UCSD-AML1 (cell line): ENCODE measurements at regions not wholly inside any gene's neighbourhood (a gene's known extent, or its start where the extent isn't known, plus 50 kb on each side); places are given as distances from the start of the nearest gene placed in this dataset.

Experiments used
- DNase-seq: peaks from one replicate; lab custom pipeline; 2025; ENCODE audit not compliant: unreplicated experiment; lab: John Stamatoyannopoulos, UW

- no peak for DNase-seq
Measured at GRCh38 chr11:70810133-70810532, 411.8 kb downstream of the CTTN start.

GRCh38 chr11:70810681-70811080 lies 412.4 kb downstream of the CTTN start:
- DNase-seq = no peak

DNA sequence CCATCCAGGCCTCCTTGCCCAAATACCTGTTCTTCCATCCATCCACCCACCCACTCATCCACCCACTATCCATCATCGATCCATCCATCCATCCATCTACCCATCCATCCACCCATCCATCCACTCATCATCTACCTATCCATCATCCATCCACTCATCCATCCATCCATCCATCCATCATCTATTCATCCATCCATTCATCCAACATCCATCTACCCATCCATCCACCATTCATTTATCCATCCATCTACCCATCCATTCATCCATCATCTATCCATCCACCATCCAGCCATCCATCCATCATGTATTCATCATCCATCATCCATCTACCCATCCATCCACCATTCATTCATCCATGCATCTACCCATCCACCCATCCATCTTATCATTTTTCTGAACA lies 413.2 kb downstream of the CTTN start:
- DNase-seq = no peak

DNA sequence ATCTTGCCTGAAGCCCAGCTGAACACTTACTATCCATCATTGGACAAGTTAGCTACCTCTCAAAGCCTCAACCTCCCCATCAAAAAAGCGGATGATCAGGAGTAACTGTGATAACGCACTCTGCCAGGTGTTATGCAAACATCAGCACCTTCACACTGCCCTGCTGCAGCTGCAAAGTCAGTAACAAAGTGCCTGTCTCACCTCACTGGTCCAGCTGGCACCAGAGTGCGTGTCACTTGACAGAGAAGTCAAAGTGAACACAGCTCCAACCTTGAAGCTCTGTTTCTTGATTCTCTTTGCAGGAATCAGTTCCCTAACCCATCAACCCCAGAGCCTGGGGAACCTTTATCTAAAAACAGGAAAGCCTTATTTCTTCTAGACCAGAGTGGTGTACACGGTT lies 413.6 kb downstream of the CTTN start:
- no peak for DNase-seq

DNA sequence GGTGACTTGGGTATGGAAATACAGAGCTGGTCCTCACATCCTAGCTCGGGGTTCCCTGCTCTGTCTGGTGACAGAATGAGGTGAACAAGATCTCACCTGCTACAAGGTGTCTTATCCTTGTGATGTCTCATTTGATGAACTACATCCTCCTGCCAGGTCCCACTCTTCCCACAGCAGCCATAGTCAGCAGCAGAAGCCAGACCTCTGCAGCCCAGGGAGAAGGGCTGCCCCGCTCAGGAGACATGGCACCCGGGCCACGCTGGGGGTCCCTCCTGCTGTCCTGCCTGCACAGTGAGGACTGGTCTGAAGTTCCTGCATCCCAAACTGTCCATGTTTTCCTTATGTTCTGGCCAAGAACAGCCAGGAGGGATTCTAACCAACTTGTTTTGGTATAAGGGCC lies 414.1 kb downstream of the CTTN start:
- DNase-seq = no peak

DNA sequence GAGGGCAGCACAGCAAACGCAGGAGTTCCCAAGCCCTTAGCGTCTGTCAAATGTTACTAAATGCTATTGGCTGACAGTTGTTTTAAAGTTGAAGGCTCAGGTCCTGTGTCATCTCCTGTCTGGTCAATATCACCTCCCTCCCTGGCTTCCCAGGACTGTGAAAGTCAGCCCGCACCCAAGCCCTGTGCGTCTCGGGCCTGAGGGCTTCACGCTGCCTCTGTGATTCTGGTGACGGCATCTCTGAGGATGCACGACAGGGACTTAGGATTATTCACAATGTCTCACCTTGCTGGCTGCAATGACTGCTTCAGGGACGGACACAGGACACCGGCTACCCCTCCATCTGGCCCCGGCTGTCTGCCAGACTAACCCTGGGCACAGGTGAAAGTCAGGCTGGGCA lies 415.3 kb downstream of the CTTN start:
- DNase-seq = no peak

DNA sequence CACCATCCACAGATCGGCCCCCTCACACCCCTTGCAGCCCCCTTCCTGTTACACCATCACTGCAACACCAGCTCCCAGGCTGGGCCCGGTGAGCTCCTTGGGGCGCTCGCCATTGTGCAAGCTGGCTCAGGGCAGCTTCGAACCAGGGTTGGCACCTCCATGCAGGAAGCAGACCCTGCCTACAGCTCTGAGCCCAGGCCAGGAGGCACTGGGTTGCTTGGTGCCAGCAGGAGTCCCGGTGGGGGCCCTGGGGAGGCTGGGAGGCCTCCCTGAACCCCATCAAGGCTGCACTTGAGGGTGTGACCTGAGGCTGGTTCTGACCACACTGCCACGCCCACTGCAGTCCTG lies 417.1 kb downstream of the CTTN start:
- no peak for DNase-seq

DNA sequence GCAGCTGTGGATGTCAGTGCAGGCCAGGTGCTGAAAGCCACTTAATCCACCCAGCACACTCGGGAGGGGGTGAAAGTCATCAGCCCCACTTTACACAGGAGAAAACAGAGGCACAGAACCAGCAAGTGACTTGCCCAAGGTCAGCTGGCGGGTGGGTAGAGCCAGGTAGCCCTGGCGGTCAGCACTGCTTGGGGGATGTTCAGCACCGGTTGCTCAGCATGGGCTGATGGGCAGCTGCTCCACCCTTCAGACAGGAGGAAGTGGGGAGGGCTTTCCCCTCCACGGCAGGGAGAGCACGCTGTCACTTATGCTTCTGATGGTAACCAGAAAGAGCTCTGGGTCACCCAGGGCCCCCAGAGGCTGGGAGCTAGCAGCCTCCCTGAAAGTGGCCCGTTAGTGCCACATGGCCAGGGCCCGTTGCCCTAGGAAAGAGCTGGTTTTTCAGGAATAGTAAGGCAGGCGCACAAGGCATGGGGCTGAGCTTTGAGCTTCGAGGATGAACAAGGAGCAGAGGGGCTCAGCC lies 417.9 kb downstream of the CTTN start:
- no peak for DNase-seq

DNA sequence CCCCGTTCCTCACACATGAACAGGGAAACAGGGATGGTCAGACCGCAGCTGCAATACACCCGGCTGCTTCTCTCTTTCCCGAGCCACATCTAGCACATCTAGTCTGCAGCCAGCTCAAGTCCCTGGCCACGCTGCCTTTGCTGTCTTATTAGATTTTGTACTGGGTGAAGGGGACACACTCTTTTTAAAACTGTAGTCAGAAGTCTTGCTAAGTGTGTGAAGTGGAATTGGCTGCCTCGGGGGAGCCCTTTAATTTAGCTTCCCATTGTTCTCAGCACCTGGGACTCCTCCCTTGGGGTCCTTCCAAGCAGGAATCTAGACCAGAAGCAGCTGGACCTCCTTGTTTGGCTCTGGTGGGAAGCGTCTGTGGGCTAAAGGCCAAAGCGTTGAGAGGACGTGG lies 420.0 kb downstream of the CTTN start:
- no peak for DNase-seq

- DNase-seq = no peak
Measured at GRCh38 chr11:70819022-70819421, 420.7 kb downstream of the CTTN start.

DNA sequence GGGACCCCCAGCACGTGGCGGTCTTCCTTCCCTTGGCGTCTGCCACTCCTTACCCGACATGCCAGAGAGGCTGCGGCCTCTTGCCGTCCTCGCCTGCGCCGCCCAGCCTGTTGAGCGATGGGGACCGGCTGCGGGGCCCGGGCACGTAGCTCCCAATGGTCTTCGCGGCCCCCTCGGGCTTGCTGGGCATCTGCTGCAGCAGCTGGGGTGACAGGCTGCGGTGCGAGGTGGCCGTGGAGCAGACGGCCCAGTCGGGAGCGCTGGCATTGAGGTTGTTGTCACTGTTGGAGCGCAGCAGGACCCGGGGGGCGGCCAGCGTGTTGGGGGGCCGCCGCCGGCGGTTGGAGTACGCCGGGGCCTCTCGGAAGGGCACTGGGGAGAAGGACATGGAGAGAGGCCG lies 422.0 kb downstream of the CTTN start:
- DNase-seq = no peak

DNA sequence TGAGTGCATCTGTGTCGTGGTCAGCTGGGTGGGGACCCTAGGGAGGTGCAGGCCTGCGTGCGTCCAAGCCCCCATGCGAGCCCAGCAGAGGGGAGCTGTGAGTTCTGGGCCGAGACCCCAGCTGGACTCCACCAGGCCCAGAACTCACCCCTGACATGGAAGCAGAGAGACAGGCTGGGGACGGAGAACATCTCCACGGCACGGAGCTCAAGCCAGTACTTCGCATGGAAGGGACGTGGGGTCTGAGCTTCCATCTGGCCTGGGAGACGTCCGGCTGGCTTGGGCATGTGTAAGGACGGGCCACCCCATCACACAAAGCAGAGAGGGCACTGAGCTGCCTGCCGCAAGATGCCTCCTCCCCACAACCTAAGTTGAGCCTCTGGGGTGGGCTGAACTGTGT lies 422.4 kb downstream of the CTTN start:
- DNase-seq = no peak

GRCh38 chr11:70823771-70824170 lies 425.4 kb downstream of the CTTN start:
- no peak for DNase-seq

GRCh38 chr11:70824605-70825245 lies 426.4 kb downstream of the CTTN start:
- DNase-seq = no peak

DNA sequence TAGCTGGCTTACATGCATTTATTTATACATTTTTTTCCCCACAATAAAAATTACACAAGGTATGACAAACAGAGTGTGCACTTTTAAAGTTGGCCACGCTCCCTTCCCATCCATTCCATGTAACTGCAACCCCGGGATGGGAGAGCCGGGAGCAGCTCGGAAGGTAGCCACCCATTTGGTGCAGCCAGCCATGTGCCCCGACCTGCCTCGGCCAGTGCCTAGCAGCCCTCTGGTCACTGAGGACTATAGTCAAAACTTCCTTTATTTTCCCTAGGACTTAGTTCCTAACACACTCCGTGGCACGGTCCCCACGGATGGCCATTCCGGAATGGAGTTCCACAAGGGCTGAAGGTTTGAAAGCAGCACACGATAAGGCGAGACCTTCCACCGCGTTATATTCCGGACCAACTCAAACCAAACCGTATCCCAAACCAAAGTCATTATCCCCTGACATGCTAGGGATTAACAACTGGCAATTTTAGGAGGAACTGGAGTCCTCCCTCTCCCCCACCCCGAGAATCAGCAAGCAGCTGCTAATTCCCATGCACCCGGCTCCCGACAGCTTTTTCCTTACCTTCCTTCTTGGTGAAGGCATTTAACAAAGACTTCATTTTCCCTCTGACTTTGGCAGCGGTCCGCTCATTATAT lies 426.4 kb downstream of the SHANK2 start:
- DNase-seq = no peak

- DNase-seq = no peak
Measured at GRCh38 chr11:70826541-70827335, 425.6 kb downstream of the SHANK2 start.

- DNase-seq = no peak
Measured at GRCh38 chr11:70828593-70829082, 423.7 kb downstream of the SHANK2 start.

DNA sequence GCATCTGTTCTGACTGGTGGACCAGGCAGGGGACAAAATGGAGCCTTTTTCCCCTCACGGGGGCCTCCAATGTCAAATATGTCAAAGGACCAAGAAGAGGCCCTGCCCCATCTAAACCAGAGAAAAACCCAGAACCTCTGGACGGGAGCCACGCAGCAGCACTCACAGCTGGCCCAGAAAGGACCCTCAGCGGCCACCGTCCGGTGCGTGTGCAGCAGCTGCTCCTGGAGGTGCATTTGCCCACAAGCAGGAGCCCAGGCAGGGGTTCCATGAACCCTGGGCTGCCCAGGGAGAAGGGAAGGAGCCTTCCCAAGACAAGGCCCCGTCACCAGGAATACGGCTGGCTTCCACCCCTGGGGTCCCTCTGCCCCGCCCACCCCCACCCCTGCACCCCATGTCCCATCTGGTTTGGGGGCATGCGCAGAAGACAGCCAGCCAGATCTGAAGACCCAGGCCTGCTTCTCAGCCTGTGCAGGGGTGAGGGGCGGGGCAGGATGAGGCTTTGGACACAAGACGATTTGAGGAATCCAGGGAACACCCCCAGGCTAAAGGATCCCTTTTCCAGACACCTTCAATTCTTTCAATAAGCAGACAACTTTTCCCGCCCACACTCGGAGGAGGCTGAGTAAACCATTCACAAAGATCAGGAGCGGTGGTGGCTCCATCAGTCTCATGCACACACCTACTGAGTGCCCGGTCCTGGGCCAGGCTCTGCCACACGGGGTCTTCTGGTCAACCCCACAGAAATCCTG lies 423.1 kb downstream of the SHANK2 start:
- DNase-seq = no peak

GRCh38 chr11:70829886-70830272 lies 422.5 kb downstream of the SHANK2 start:
- no peak for DNase-seq

GRCh38 chr11:70833011-70833410 lies 419.4 kb downstream of the SHANK2 start:
- no peak for DNase-seq

GRCh38 chr11:70833554-70833953 lies 418.8 kb downstream of the SHANK2 start:
- no peak for DNase-seq
